Suprapubic skin (tissue), 3 donors: ENCODE measurements at regions not wholly inside any gene's neighbourhood (a gene's known extent, or its start where the extent isn't known, plus 50 kb on each side); places are given as distances from the start of the nearest gene placed in this dataset.

ENCODE experiments used
- CTCF ChIP-seq, 2 donors: fragments of 200-600 bp in 1 of 2; fragments of 450-650 bp in 1 of 2; sonication (generic) in 1 of 2; IDR thresholded peaks; one replicate each; pipeline ENCODE4 v1.5.1; 2016 to 2019; ENCODE audit warnings: antibody characterized with exemption in 2 of 2, mild to moderate bottlenecking in 1 of 2, moderate library complexity in 1 of 2
- EP300 ChIP-seq: sonication (generic); formaldehyde crosslinking; IDR thresholded peaks from one replicate; pipeline ENCODE4 v1.6.1; 2017; ENCODE audit warnings: antibody characterized with exemption

- TF ChIP-seq CTCF (IDR thresholded peaks at IDR 0.05) (no peak), EP300 (no peak)
These were observed 88.8 kb upstream of the DYRK2 start for GRCh38 chr12:67559751-67560150.
